Parathyroid adenoma (tissue), 2 donors: ENCODE measurements at regions not wholly inside any gene's neighbourhood (a gene's known extent, or its start where the extent isn't known, plus 50 kb on each side); places are given as distances from the start of the nearest gene placed in this dataset.

ENCODE experiments used
- H2AFZ ChIP-seq: fragments of 300-600 bp; sonication (generic); one replicate; pipeline ENCODE4 v1.7.0; 2017; ENCODE audit warnings: antibody characterized with exemption, mild to moderate bottlenecking
- H3K27ac ChIP-seq: fragments of 300-600 bp; sonication (generic); one replicate; pipeline ENCODE4 v1.7.0; 2017
- H3K27me3 ChIP-seq: fragments of 300-600 bp; sonication (generic); one replicate; pipeline ENCODE4 v1.7.0; 2017; ENCODE audit warnings: low read length; ENCODE audit not compliant: control insufficient read depth, insufficient read depth
- H3K36me3 ChIP-seq: fragments of 300-600 bp; sonication (generic); one replicate; pipeline ENCODE4 v1.7.0; 2017; ENCODE audit warnings: low read length; ENCODE audit not compliant: control insufficient read depth, insufficient read depth
- H3K4me1 ChIP-seq: fragments of 300-600 bp; sonication (generic); one replicate; pipeline ENCODE4 v1.7.0; 2017; ENCODE audit warnings: control low read depth
- H3K4me2 ChIP-seq: fragments of 300-600 bp; sonication (generic); one replicate; pipeline ENCODE4 v1.7.0; 2017; ENCODE audit warnings: low read length
- H3K4me3 ChIP-seq: fragments of 300-600 bp; sonication (generic); one replicate; pipeline ENCODE4 v1.7.0; 2017; ENCODE audit warnings: low read depth, low read length
- H3K79me2 ChIP-seq: fragments of 300-600 bp; sonication (generic); one replicate; pipeline ENCODE4 v1.7.0; 2017; ENCODE audit warnings: control low read depth
- H3K9ac ChIP-seq: fragments of 300-600 bp; sonication (generic); one replicate; pipeline ENCODE4 v1.7.0; 2017; ENCODE audit warnings: mild to moderate bottlenecking
- H3K9me3 ChIP-seq: fragments of 300-600 bp; sonication (generic); one replicate; pipeline ENCODE4 v1.7.0; 2017; ENCODE audit warnings: low read length; ENCODE audit not compliant: control insufficient read depth
- TF ChIP-seq, protein P1 (sequence below): fragments of 300-600 bp; sonication (generic); IDR thresholded peaks from one replicate; pipeline ENCODE4 v1.7.0; 2017; ENCODE audit warnings: antibody characterized with exemption, mild to moderate bottlenecking
- donor health status: primary hyperparathyroidism.

DNA sequence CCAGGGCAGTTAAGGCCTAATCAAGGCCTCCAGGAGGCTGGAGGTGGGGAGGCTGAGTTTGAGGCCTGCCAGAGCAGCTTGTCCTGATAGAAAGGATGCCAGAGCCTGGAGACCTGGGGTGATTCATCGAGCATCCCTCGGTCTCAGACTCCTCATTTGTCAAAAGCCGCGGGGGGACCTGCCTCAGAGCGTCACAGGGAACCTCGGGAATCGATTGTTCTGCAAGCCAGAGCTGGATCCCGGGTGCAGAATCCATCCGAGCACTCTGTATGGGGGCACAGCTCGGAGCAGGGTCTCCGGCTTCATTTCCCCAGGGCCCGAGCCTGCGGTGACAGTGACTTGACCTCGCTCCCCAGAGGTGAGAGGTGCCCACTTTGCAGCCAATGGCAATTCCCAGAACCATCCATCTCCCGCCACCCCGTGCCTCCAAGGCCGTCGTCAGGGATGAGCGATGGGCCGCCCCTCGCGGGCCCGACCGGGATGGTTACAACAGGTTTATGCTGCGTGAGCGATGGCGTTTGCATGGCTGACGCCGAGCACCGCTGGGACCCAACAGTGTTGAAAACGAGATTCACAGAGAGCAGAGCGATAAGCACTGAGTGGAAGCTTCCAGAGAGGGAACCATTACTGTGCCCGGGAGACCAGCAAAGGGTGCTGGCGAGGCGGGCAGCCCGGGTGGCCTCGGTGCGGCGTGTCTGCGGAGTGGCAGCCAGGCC, 117.1 kb upstream of the GSE1 start:
- H2AFZ ChIP-seq: no peak overlapping the region
- H3K4me1 ChIP-seq: peaks cover 20% of the 10 kb centered on the region
- H3K9ac ChIP-seq: no peak overlapping the region
- H3K9me3 ChIP-seq: no peaks in the 10 kb centered on the region
- H3K4me2 ChIP-seq: no peak overlapping the region
- H3K36me3 ChIP-seq: no peaks in the 10 kb centered on the region
- no peak overlapping the region for H3K27ac ChIP-seq
- H3K27me3 ChIP-seq: no peaks in the 10 kb centered on the region
- no peak overlapping the region for H3K4me3 ChIP-seq
- TF ChIP-seq, protein P1, sequence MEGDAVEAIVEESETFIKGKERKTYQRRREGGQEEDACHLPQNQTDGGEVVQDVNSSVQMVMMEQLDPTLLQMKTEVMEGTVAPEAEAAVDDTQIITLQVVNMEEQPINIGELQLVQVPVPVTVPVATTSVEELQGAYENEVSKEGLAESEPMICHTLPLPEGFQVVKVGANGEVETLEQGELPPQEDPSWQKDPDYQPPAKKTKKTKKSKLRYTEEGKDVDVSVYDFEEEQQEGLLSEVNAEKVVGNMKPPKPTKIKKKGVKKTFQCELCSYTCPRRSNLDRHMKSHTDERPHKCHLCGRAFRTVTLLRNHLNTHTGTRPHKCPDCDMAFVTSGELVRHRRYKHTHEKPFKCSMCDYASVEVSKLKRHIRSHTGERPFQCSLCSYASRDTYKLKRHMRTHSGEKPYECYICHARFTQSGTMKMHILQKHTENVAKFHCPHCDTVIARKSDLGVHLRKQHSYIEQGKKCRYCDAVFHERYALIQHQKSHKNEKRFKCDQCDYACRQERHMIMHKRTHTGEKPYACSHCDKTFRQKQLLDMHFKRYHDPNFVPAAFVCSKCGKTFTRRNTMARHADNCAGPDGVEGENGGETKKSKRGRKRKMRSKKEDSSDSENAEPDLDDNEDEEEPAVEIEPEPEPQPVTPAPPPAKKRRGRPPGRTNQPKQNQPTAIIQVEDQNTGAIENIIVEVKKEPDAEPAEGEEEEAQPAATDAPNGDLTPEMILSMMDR: no peak
- H3K79me2 ChIP-seq: peaks cover 74% of the 10 kb centered on the region

DNA sequence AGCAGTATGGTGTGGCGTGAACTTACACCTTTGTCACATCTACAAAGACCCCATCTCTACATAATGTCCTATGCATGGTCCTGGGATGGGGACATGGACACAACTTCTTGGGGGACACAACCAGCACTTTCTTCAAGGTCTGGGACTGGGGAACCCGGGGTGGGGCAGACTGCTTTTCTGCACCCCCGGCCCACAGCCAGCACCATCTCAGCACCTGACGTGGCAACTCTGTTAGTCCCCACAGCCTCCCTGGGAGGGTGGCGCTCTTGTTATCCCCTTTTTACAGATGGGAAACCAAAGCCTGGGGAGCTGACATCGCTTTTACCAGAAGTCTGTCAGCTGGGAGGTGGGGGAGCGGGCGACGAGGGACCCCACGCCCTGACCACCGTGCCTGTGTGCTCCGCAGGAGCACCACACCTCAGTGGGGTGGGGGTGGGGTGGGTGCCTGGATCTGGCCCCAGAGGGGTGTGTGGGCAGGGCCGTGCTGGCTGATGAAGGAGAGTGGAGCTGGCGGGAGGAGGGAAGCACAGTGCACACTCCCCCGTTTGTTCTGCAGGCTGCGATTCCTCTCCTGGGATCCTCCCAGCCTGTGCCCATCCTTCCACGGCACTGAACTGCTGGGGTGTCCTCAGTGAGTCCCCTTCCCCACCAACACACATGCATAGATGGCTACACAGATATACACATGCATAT, 115.4 kb upstream of the GSE1 start:
- Histone ChIP-seq H3K27me3 (no peaks in the 10 kb centered on the region), H3K4me1 (peaks cover 2% of the 10 kb centered on the region), H3K27ac (no peak overlapping the region), H3K4me3 (no peak overlapping the region), H3K36me3 (no peaks in the 10 kb centered on the region), H3K9ac (no peak overlapping the region), H3K4me2 (no peak overlapping the region), H3K79me2 (peaks cover 78% of the 10 kb centered on the region), H3K9me3 (no peaks in the 10 kb centered on the region), H2AFZ (no peak overlapping the region)
- TF ChIP-seq, protein P1: no peak

DNA sequence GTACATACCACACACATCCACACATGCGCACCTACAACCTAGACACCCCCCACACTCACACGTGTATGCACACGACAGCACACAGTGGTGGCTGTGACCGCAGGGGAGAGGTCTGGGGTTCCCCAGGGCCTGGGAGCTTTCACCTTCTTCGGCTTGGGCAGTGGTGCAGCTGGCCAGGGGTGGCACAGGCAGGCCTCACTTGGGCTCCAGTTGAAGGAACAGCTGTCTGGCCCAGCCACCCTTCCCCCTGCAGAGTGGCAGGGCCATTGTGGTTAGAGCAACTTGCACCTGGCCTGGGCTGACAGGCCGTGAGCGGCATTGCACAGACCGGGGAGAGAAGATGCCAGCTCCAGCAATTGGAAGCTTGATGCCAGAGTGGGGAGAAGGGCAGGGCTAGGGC, 114.5 kb upstream of the GSE1 start:
- H3K9ac ChIP-seq: no peak overlapping the region
- no peaks in the 10 kb centered on the region for H3K36me3 ChIP-seq
- H3K4me2 ChIP-seq: no peak overlapping the region
- TF ChIP-seq, protein P1: no peak
- H3K27ac ChIP-seq: no peak overlapping the region
- no peak overlapping the region for H2AFZ ChIP-seq
- no peak overlapping the region for H3K4me3 ChIP-seq
- H3K9me3 ChIP-seq: no peaks in the 10 kb centered on the region
- H3K27me3 ChIP-seq: no peaks in the 10 kb centered on the region
- no peaks in the 10 kb centered on the region for H3K4me1 ChIP-seq
- peaks cover 71% of the 10 kb centered on the region for H3K79me2 ChIP-seq

DNA sequence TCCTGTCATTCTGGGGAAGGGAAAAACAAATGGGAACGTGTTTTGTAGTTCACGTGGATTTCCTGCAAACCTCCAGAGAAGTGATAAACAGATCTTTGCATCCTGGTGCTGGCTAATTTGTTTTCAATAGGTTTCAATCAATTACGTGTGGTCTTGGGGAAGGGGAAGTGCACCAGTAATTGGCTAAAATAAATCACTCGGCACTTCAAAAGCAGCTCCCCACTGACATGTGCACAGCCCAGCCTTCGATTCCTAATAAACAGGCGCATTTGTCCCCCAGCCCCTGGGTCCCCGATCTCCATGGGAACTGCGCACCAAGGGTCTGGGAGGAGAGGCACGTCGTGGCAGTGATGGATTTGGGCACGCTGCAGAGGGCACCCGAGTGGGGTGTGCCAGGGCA, 112.9 kb upstream of the GSE1 start:
- H3K4me1 ChIP-seq: no peaks in the 10 kb centered on the region
- H3K79me2 ChIP-seq: peaks cover 63% of the 10 kb centered on the region
- H3K4me2 ChIP-seq: no peak overlapping the region
- H3K9me3 ChIP-seq: no peaks in the 10 kb centered on the region
- H3K27ac ChIP-seq: no peak overlapping the region
- no peak overlapping the region for H3K9ac ChIP-seq
- H3K4me3 ChIP-seq: no peak overlapping the region
- H3K36me3 ChIP-seq: no peaks in the 10 kb centered on the region
- TF ChIP-seq, protein P1: no peak
- H3K27me3 ChIP-seq: no peaks in the 10 kb centered on the region
- no peak overlapping the region for H2AFZ ChIP-seq

DNA sequence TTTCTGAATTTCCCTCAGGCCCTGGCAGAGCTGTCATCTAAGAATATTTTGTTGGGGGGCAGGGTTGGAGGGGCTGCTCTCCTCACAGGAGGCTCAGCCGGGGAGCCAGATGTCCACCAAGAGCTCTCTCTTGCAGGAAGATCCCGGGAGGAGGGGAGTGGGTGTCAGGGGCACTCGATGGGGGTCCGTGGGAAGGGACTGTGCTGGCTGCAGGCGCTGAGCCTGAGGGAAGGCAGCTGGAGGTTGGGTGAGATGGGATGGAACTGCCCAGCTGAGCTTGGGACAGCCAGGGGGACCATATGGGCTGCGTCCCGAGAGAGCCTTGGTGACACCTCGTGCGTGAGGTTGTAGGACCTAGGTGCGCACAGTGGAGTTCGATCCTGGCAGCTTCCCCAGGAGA, 111.2 kb upstream of the GSE1 start:
- no peak overlapping the region for H2AFZ ChIP-seq

More for the DNA sequence above, 111.2 kb upstream of the GSE1 start:
- Histone ChIP-seq H3K79me2 (peaks cover 62% of the 10 kb centered on the region), H3K9ac (no peak overlapping the region), H3K9me3 (no peaks in the 10 kb centered on the region), H3K4me3 (no peak overlapping the region), H3K4me1 (no peaks in the 10 kb centered on the region), H3K27ac (no peak overlapping the region), H3K4me2 (no peak overlapping the region), H3K27me3 (no peaks in the 10 kb centered on the region), H3K36me3 (no peaks in the 10 kb centered on the region)
- TF ChIP-seq, protein P1: no peak
